Neural cell (in vitro differentiated cells): ENCODE measurements at regions not wholly inside any gene's neighbourhood (a gene's known extent, or its start where the extent isn't known, plus 50 kb on each side); places are given as distances from the start of the nearest gene placed in this dataset.

ENCODE experiments used
- CTCF ChIP-seq: fragments of 450-650 bp; IDR thresholded peaks from 2 replicates; pipeline ENCODE4 v1.5.1; 2014; ENCODE audit warnings: antibody characterized with exemption, mild to moderate bottlenecking, moderate library complexity; ENCODE audit not compliant: poor library complexity, severe bottlenecking
- EP300 ChIP-seq: fragments of 450-650 bp; conservative IDR thresholded peaks from 2 replicates; pipeline ENCODE4 v1.6.1; 2014; ENCODE audit warnings: antibody characterized with exemption, mild to moderate bottlenecking, moderate library complexity; ENCODE audit not compliant: poor library complexity, severe bottlenecking
- EZH2 ChIP-seq: fragments of 200-600, 300-800 bp; shearing (Covaris generic), sonication (generic); IDR thresholded peaks from 2 replicates; pipeline ENCODE4 v1.6.1; 2014; ENCODE audit warnings: antibody characterized with exemption, low read length, borderline replicate concordance, mild to moderate bottlenecking; ENCODE audit not compliant: insufficient read depth, poor library complexity, severe bottlenecking
- POLR2AphosphoS5 ChIP-seq: IDR thresholded peaks from 2 replicates; pipeline ENCODE4 v1.6.1; 2012
- RAD21 ChIP-seq: fragments of 450-650 bp; conservative IDR thresholded peaks from 2 replicates; pipeline ENCODE4 v1.6.1; 2014; ENCODE audit warnings: antibody characterized with exemption, mild to moderate bottlenecking, moderate library complexity
- REST ChIP-seq: IDR thresholded peaks from 2 replicates; pipeline ENCODE4 v1.6.1; 2012; ENCODE audit warnings: borderline replicate concordance
- SMC3 ChIP-seq: fragments of 450-650 bp; conservative IDR thresholded peaks from 2 replicates; pipeline ENCODE4 v1.6.1; 2014; ENCODE audit warnings: antibody characterized with exemption, mild to moderate bottlenecking, moderate library complexity; ENCODE audit not compliant: poor library complexity

- TF ChIP-seq CTCF (no peak), RAD21 (no peak), EZH2 (no peak), SMC3 (no peak), REST (no peak), EP300 (no peak), POLR2AphosphoS5 (no peak)
Measured at GRCh38 chr13:79674765-79675515, 194.0 kb downstream of the NDFIP2 start.
